HG03045 (cell line): ENCODE measurements at regions not wholly inside any gene's neighbourhood (a gene's known extent, or its start where the extent isn't known, plus 50 kb on each side); places are given as distances from the start of the nearest gene placed in this dataset.

ENCODE experiments used
- ATAC-seq: cut with Tn5 transposase; IDR thresholded peaks from one replicate; pipeline ENCODE4 v1.9.1; 2021; ENCODE audit warnings: mild to moderate bottlenecking, moderate library complexity; ENCODE audit not compliant: unreplicated experiment

DNA sequence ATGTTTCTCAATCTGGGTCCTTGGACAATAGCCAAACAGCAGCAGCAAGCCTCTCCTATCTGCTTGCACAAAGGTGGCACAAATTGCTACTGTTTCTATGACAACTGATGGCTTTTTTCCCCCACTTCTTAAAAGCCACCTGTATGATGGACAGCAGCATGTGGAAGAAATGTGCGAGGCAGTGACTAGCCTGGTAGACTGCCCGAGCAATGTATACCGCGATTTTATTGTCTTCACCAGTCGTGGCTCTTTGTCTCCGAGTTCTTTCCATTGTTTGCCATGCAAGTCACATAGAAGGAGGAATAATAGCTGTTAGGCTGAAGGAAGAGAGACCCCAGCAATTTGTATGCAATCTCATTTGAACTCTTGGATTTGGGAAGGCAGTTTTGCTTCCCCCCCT is 79.4 kb downstream of the S1PR1 start:
- ATAC-seq: no peak

DNA sequence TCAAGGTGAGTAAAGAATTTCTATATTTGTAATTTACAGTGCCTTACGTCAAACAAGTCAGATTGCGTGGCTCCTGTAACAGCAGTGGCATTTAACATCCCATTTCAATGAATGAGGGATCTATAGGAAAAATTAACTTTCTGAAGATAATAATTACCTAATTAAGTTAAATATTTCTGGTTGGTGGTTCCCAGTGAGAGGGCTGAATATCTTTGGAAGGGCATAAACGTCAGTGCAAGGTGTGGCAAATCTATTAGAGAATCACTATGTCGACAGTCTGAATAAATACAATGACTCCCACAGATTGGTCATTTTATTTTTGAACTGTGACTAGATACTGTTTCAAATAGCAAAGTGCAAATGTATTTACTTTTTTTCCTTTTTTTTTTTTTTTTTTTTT is 80.0 kb downstream of the S1PR1 start:
- no peak for ATAC-seq

DNA sequence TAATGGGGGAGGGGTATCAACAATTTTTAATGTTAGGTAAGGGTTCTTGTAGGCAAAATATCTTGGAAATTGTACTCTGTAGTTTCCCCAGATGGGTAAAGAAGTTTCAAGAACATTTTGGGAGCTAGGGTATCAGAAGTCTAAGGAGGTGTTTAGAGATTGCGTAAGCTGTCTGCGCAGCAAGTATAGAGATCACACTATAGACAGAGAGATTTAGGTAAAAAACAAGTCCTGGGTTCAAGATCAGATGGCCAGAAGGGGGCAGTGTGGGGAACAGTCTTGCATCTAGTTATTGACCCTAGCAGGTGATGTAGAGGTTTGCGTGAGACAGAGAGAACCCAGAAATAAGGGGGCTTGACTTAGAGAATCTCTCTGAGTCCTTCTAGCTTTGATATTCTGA is 80.8 kb downstream of the S1PR1 start:
- ATAC-seq: no peak

DNA sequence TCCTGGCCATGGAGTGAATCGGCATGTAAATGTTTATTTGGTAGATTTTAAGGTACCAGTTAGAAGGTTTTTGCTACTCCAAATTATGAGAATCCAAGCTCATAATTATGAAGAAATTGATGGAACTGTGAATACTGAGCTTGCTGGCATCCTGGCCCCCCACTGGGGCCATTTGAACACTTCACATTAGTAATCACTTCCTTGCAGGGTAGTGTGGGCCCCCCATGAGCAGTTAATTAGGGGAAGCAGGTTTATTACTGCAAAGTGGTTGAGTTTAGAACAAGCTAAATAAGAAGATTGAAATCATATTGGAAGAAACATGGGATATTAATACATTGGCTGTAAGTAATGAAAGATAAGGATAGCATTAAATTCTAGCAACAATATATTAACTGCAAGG is 86.7 kb downstream of the S1PR1 start:
- ATAC-seq: no peak

DNA sequence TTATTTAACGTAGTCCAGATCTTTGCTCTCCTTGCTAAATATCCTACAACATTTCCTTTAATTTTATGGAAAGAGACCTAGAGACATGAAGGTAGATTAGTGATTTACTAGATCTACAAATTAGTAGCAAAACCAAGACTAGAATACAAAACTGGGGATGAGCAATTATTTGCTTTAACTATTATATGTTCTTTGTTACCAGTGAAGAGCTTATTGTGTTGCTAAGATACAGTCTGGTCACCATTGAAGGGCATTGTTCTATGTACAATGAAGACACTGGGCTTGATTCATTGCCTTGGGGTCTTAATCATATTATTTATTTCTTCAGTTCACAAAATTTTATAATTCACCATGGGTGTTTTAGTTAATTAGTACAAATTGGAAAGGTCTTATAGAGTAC is 88.3 kb downstream of the S1PR1 start:
- no peak for ATAC-seq

DNA sequence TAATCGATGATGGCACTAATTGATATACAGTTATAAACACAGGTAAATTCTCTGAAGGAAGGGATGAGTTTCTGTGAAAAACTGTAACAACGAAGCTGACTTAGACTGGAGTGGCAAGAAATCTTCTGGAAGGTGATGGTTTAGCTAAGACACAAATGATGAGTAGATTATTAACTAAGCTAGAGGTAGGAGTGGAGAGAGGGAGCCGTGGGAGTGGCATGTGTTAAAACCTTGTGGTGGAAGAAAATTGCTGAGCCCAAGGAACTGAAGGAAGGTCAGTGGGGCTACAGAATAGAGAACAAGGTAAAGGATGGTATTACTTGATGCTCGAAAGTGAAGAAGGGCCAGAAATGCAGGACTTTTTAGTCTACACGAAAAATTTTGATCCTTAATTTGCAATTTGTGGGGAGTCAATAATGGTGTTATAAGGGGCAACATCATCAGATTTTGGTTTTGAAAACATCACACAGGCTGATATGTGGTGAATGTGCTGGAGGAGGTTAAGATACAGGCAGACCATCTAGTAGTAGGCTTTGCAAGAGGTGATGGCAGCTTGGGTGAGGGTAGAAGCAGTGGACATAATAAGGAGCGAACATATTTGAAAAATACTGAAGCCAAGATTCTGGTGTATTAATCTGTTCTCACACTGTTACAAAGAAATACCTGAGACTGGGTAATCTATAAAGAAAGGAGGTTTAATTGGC is 93.8 kb downstream of the S1PR1 start:
- ATAC-seq: no peak

DNA sequence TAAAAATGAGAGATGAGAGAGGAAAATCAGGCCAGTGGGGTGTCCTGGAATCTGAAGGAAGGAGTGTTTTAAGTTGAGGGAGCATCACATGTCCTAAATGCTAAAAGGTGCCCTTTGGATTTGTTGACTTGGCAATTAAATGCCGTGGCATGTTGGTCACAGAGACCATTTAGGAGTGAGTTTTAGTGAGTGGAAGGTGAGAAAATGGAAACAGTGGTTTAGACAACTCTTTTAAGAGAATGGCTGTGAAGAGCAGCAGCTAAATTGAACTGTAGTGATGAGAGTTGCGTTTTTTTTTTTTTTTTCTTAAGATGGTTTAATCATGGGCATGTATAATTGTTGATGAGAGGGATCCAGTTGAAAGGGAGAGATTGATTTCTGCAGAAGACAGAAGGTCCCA is 95.0 kb downstream of the S1PR1 start:
- no peak for ATAC-seq

DNA sequence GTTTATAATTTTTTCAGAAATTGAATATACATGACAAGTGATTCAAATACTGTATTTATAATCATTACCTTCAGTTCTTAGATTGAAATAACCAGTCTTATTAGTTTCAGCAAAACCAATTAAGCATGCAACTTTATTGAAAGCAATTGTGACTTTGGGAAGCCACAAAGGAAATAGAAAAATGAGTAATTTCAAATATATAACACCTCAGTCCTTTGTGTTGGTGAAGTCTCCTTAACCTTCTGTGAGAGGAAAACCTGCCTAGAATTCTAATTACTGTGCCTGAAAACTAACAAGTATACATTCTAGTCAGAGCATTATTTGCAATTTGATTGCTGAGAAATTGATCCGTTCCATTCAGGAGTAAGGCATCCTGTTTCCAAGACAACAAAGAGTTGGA is 95.8 kb downstream of the S1PR1 start:
- ATAC-seq: no peak

DNA sequence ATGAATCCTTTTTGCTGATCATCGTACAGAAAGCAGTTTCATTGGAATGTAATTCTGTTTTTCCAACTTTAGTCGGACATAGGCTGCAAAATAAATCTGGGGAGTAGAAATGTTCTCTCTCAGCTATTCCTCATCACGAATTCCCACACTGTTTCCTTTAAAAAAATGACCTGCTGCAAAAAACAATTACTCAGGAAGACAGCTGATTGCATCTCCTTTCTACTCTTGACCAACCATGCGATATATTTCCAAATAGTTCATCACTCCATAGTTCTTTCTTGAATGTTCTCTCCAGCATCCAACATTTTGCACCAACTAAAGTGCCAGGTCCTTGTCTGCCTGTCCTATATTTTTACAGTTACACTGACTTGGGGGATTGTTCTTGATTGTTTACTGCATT is 96.4 kb downstream of the S1PR1 start:
- no peak for ATAC-seq

DNA sequence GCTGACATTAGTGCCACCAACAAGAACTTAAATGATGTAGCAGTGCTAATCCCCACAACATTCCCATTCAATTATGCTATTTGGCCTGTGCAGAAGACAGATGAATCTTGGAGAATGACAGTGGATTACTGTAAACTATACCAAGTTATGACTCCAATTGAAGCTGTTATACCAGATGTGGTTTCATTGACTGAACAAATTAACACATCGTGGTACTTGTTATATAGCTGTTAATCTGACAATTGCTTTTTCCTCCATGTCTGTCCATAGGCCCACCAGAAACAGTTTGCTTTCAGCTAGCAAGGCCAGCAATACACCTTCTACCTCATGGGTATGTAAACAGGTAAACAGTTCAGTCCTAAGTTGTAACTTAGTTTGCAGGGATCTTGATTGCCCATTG is 101.1 kb downstream of the S1PR1 start:
- ATAC-seq: no peak

DNA sequence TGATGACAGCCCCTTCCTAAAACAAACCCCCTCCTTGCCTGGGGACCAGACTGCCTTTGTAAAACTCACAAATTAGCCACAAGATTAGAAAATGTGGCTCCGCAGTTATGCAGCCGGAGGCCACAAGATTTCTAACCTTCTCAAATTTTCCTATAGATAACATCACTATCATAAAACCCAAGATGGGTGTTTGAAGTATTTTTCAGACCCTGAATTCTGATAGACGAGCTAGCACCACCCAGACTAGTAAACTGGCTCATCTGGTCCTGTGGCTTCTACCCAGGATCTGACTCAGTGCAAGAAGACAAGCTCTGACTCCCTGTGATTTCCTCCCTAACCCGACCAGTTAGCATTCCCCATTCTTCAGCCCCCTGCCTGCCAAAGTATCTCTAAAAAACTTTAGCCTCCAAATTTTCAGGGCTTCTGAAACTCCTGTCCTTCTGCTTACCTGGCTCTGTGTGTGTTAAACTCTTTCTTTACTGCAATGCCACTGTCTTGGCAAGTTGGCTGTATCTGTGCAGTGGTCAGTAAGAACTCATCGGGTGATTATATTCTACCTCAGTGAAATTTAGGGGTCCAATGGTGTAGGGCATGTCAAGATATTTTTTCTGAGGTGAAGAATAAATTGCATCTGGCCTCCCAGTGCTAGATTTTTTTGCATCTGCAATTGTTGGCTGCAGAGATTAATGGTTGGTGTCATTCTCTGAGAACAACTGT is 102.1 kb downstream of the S1PR1 start:
- no peak for ATAC-seq

DNA sequence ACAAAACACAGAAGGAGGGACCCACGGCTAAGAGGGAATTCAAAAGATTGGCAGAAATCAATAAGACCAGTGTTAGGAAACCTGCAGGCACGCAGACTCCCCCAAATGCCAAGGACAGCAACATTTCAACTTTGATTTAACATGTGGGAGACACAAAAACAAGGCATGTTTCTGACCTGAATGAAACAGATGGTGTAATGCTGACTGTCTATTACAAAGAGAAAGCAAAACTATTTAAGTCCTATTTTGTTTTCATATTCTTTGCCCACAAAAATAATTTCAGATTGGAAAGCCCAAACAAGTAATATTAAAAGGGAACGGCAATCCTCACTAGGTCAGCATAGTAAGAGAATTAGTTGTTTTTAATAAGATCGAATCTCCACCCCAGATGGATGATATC is 107.9 kb downstream of the S1PR1 start:
- no peak for ATAC-seq

DNA sequence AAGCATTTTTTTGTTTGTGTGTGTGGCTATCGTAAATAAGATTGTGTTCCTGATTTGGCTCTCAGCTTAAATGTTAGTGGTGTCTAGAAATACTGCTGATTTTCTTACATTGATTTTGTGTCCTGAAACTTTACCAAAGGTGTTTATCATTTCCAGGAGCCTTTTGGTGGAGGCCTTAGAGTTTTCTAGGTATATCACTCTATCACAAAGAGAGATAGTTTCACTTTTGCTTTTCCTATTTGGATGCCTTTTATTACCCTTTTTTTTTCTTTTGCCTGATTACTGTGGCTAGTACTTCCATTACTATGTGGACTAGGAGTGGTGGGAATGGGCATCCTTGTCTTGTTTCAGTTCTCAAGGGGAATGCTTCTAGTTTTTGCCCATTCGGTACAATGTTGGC is 109.6 kb downstream of the S1PR1 start:
- ATAC-seq: no peak

DNA sequence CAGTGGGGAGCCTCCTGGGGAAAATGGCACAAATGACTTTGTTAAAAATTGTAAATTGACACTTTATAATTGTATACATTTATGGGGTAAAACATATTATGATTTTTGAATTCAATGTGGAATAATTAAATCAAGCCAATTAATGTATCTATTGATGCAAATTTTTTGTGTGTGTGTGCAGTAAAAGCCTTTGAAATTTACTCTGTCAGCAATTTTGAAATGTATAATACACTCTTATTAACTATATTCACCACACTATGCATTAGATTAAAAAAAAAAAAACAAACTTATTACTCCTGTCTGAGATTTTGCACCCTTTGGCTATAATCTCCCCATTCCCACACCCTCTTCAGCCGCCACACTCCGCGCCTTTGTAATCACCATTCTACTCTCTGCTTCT is 119.2 kb downstream of the S1PR1 start:
- no peak for ATAC-seq

DNA sequence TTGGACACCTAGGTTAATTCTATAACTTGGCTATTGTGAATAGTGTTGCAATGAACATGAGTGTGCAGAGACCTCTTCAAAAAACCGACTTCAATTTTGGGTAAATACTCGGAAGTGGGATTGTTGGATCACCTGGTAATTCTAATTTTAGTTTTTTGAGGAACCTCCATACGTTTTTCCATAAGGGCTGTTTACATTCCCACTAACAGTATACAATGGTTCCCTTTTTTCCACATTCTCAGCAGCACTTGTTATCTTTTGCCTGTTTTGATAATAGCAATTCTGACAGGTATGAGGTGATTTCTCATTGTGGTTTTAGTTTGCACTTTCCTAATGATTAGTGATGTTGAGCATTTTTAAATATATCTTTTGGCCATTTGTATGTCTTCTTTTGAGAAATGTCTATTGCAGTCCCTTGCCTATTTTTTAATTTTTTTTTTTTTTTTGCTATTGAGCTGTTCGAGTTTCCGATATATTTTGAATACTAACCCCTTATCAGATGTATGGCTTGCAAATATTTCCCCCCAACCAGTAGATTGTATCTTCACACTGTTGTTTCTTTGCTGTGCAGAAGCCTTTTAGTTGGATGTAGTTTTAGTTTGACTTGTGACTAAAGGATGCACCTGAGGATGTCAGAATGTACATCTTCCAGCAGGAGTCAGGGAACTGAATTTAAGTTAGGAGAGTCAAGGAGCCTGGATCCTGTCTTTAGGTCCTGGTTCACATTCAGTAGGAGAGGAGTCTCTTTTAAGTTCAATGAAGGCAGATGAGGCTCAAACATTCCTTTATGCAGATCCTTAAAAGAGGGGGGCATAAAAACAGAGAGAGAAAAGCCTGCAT is 120.0 kb downstream of the S1PR1 start:
- ATAC-seq: no peak

DNA sequence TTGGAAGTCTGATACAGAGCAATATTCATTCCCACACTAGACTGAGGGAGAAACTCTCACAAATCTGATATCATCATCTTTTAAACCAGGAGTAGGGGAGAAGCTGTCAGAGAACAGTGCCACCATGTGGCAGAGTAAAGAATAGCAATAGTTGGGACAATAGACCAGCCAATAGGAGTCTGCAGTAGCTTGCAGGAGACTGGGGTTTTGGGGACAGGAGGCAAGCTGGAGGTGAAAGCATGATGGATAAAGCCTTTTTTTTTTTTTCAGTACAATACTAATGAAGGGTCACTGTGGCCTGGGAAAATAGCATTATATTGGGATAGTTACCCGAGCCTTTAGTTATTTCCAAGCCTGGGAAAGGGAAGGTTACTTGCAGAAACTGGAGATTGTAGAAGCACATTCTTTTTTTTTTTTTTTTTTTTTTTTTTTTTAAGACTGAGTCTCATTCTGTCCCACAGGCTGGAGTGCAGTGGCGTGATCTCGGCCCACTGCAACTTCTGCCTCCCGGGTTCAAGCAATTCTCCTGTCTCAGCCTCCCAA is 120.7 kb downstream of the S1PR1 start:
- ATAC-seq: peak; percentile 97

DNA sequence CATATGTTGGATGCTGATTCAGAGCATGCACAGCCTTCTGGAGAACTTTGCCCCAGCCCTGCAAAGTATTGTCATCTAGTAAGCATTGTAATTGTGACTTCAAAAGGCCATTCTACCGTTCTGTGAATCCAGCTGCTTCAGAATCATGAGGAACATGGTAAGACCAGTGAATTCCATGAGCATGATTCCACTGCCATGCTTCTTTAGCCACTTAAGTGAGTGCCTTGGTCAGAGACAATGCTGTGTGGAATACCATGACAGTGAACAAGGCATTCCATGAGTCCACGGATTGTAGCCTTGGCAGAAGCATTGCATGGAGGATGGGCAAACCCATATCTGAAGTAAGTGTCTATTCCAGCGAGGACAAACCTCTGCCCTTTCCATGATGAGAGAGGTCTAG is 123.7 kb downstream of the S1PR1 start:
- ATAC-seq: no peak

DNA sequence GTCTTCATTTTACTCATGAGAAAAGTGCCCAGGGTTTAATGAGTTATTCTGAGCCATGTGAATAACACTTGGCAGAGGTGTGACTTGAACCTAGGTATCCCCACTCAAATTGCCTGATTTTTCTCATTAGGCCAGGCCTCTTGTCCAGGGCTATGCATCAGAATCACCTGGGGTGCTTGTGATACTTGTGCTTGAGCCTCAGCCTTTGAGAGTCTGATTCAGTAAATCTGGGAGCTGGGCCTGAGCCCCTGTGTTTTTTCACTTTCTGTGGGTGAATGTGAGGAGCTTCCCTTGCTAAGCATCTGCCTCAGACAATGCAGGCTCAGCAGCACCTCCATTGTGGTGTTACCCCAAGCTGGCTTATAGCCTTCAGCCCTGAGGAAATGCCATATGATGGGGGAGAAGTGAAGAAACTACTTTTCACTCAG is 127.1 kb downstream of the S1PR1 start:
- ATAC-seq: no peak

DNA sequence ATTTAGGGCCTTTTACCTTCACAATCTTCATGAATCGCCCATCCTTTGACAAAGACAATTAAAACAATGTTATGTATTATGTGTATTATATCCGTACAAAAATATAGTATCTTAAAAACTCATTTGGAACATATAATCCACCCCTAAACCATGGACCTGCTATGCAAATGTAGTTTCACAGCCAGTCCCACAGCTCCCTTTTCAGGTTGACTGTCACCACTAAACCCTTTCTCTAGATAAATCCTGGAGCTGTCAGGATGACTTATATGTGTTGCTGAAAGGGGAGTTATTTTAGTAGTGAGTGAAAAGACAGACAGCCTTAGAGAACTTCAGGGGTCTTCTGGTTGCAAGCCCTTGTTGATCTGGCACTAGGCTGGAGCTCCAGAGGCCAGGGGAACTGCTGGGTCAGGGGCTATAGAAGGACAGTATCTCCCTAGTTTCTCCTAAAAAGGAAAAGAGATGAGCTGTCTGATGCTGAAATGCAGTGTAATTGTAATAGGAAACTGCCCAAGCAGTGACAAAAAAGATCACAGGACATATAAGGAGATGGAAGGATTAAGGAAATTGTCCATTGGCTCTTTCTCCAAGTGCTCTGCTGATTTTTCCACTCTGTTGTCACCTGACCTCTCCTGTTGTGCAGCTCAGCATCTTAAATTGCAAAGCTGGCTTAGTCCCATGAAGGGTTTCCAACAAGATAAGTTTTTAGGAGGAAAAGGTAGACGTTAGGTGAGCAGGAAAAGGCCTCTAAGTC is 127.7 kb downstream of the S1PR1 start:
- no peak for ATAC-seq

DNA sequence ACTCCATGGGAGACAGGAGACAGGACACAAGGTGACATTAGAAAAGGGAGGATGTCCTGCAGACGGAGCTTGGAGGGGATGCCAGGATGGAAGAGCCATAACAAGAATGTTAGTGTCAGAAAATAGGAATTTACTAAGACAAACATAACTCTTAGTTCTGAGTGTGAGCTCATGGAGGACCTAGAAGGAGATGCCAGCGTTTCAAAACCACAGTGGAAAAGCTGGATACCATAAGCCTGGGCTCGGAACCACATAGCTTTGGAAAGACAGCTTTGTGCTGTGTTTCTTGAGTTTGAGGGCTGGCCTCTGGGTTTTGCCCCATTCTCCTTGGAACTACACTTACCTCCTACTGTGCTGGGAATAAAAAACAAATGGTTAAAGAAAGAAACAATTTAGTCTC is 128.4 kb downstream of the S1PR1 start:
- ATAC-seq: no peak

DNA sequence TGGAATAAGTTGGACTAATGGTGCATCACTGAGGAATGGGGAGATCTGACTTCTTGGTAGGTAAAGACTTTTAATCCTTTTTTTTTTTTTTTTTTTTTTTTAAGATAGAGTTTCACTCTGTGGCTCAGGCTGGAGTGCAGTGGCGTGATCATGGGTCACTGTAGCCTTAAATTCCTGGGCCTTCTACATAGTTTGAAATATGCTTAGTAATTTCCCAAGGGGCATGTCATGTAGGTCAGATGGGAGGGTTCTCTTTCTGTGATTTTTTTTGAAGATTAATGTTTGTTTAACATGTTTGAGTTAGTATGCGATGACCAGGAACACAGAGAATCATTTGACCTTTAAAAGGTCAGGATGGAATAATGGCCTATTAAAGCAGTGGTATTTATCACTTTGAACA is 129.1 kb downstream of the S1PR1 start:
- no peak for ATAC-seq
